Cardiac septum (tissue), 1 donor: ENCODE measurements at regions not wholly inside any gene's neighbourhood (a gene's known extent, or its start where the extent isn't known, plus 50 kb on each side); places are given as distances from the start of the nearest gene placed in this dataset.

Experiments used
- DNase-seq: peaks from one replicate; pipeline ENCODE4 v3.0.0-alpha.2; 2020; ENCODE audit warnings: low spot score
- intact Hi-C: fragments of 100-400 bp; cut with DNase I; formaldehyde crosslinking; loops from one replicate; pipeline ENCODE4 v1.14.0; 2022
- donor health status: DM: no; HTN: no; CAD: no.

- intact Hi-C loops = no loop called here
- DNase-seq = no peak
Observed at GRCh38 chr18:39938676-39939608, 2016.1 kb upstream of the PIK3C3 start.

GRCh38 chr18:39935598-39935997 lies 2019.4 kb upstream of the PIK3C3 start:
- intact Hi-C loops = no loop called here
- no peak for DNase-seq

GRCh38 chr18:39918847-39919246 lies 2036.2 kb upstream of the PIK3C3 start:
- intact Hi-C loops = no loop called here
- DNase-seq = no peak

- intact Hi-C loops = no loop called here
- no peak for DNase-seq
Observed at GRCh38 chr18:39913672-39914366, 2041.2 kb upstream of the PIK3C3 start.

- intact Hi-C loops = no loop called here
- no peak for DNase-seq
Observed at GRCh38 chr18:39911716-39912115, 2043.3 kb upstream of the PIK3C3 start.

GRCh38 chr18:39909706-39910105 lies 2045.3 kb upstream of the PIK3C3 start:
- DNase-seq = no peak
- intact Hi-C loops = no loop called here

- intact Hi-C loops = no loop called here
- DNase-seq = no peak
Observed at GRCh38 chr18:39886136-39886535, 2068.9 kb upstream of the PIK3C3 start.

- DNase-seq = no peak
- intact Hi-C loops = no loop called here
Observed at GRCh38 chr18:39872651-39873050, 2082.4 kb upstream of the PIK3C3 start.

- no peak for DNase-seq
- intact Hi-C loops = no loop called here
Observed at GRCh38 chr18:39871961-39872360, 2083.1 kb upstream of the PIK3C3 start.

GRCh38 chr18:39870591-39870990 lies 2084.4 kb upstream of the PIK3C3 start:
- no peak for DNase-seq
- intact Hi-C loops = no loop called here

- intact Hi-C loops = no loop called here
- DNase-seq = no peak
Observed at GRCh38 chr18:39863916-39864315, 2091.1 kb upstream of the PIK3C3 start.

GRCh38 chr18:39862341-39862740 lies 2092.7 kb upstream of the PIK3C3 start:
- no peak for DNase-seq

GRCh38 chr18:39854291-39854690 lies 2100.7 kb upstream of the PIK3C3 start:
- intact Hi-C loops = no loop called here
- DNase-seq = no peak

More at GRCh38 chr18:39862341-39862740, 2092.7 kb upstream of the PIK3C3 start:
- intact Hi-C loops = no loop called here

GRCh38 chr18:39846265-39846664 lies 2108.8 kb upstream of the PIK3C3 start:
- intact Hi-C loops = no loop called here
- no peak for DNase-seq

GRCh38 chr18:39845631-39846030 lies 2109.4 kb upstream of the PIK3C3 start:
- intact Hi-C loops = no loop called here
- no peak for DNase-seq

- intact Hi-C loops = no loop called here
- DNase-seq = no peak
Observed at GRCh38 chr18:39845106-39845505, 2109.9 kb upstream of the PIK3C3 start.

GRCh38 chr18:39843546-39843945 lies 2111.5 kb upstream of the PIK3C3 start:
- DNase-seq = no peak
- intact Hi-C loops = no loop called here

- intact Hi-C loops = no loop called here
- DNase-seq = no peak
Observed at GRCh38 chr18:39842366-39842914, 2112.6 kb upstream of the PIK3C3 start.

GRCh38 chr18:39841482-39842365 lies 2113.3 kb upstream of the PIK3C3 start:
- intact Hi-C loops = no loop called here
- DNase-seq = no peak
